HTR-8/SVneo (cell line): ENCODE measurements at regions not wholly inside any gene's neighbourhood (a gene's known extent, or its start where the extent isn't known, plus 50 kb on each side); places are given as distances from the start of the nearest gene placed in this dataset.
"Not testable (repeated sequence)": the region's sequence is repeated elsewhere in the genome, so short reads cannot be mapped to it uniquely, and the experiment has no call there.

Experiments used
- DNase-seq: peaks from one replicate; pipeline ENCODE4 v3.0.0; 2011; ENCODE audit warnings: low spot score, mixed read lengths; ENCODE audit not compliant: insufficient read length
- FAIRE-seq: peaks from 2 replicates; lab custom pipeline; 2011; peaks lifted over from hg19 to GRCh38; lab: Jason Lieb, UNC

- FAIRE-seq (peak; percentile 77), DNase-seq (no peak)
Measured at GRCh38 chr16:47880653-47881052, 275.1 kb downstream of the ABCC12 start.

GRCh38 chr16:47877166-47877565 is 278.6 kb downstream of the ABCC12 start:
- no peak for DNase-seq
- no peak for FAIRE-seq

- DNase-seq (no peak), FAIRE-seq (no peak)
Measured at GRCh38 chr16:47876511-47876910, 279.3 kb downstream of the ABCC12 start.

GRCh38 chr16:47873434-47873833 is 282.4 kb downstream of the ABCC12 start:
- DNase-seq (no peak), FAIRE-seq (no peak)

- FAIRE-seq (no peak), DNase-seq (no peak)
Measured at GRCh38 chr16:47872225-47872624, 283.6 kb downstream of the ABCC12 start.

- FAIRE-seq (no peak), DNase-seq (no peak)
Measured at GRCh38 chr16:47866423-47866822, 289.4 kb downstream of the ABCC12 start.

GRCh38 chr16:47865337-47865855 is 290.4 kb downstream of the ABCC12 start:
- DNase-seq (no peak), FAIRE-seq (no peak)

GRCh38 chr16:47864262-47864661 is 291.5 kb downstream of the ABCC12 start:
- not testable (repeated sequence) for DNase-seq, FAIRE-seq

GRCh38 chr16:47861999-47862398 is 293.8 kb downstream of the ABCC12 start:
- FAIRE-seq, result no peak
- no peak for DNase-seq

GRCh38 chr16:47858333-47858982 is 297.3 kb downstream of the ABCC12 start:
- FAIRE-seq, result no peak
- DNase-seq, result no peak

GRCh38 chr16:47855431-47855830 is 300.4 kb downstream of the ABCC12 start:
- FAIRE-seq, result no peak
- DNase-seq, result no peak

- FAIRE-seq, result peak; percentile 96
Measured at GRCh38 chr16:47854737-47855136, 301.1 kb downstream of the ABCC12 start.

GRCh38 chr16:47852991-47853390 is 302.8 kb downstream of the ABCC12 start:
- DNase-seq, result no peak
- FAIRE-seq, result no peak

More at GRCh38 chr16:47854737-47855136, 301.1 kb downstream of the ABCC12 start:
- no peak for DNase-seq

GRCh38 chr16:47851146-47851545 is 304.6 kb downstream of the ABCC12 start:
- DNase-seq, result no peak
- no peak for FAIRE-seq

GRCh38 chr16:47849736-47850135 is 306.1 kb downstream of the ABCC12 start:
- DNase-seq (no peak), FAIRE-seq (no peak)

GRCh38 chr16:47848421-47849109 is 307.2 kb downstream of the ABCC12 start:
- DNase-seq (no peak), FAIRE-seq (no peak)

- no peak for DNase-seq
- FAIRE-seq, result no peak
Measured at GRCh38 chr16:47847220-47847970, 308.4 kb downstream of the ABCC12 start.

- no peak for DNase-seq
- no peak for FAIRE-seq
Measured at GRCh38 chr16:47834485-47835024, 321.2 kb downstream of the ABCC12 start.

- no peak for DNase-seq
- no peak for FAIRE-seq
Measured at GRCh38 chr16:47833771-47834170, 322.0 kb downstream of the ABCC12 start.

- no peak for FAIRE-seq
- no peak for DNase-seq
Measured at GRCh38 chr16:47829850-47830600, 325.8 kb downstream of the ABCC12 start.
